GM19452 (cell line): ENCODE measurements at regions not wholly inside any gene's neighbourhood (a gene's known extent, or its start where the extent isn't known, plus 50 kb on each side); places are given as distances from the start of the nearest gene placed in this dataset.

Experiments
- ATAC-seq: cut with Tn5 transposase; IDR thresholded peaks from one replicate; pipeline ENCODE4 v1.9.1; 2021; ENCODE audit not compliant: unreplicated experiment

DNA sequence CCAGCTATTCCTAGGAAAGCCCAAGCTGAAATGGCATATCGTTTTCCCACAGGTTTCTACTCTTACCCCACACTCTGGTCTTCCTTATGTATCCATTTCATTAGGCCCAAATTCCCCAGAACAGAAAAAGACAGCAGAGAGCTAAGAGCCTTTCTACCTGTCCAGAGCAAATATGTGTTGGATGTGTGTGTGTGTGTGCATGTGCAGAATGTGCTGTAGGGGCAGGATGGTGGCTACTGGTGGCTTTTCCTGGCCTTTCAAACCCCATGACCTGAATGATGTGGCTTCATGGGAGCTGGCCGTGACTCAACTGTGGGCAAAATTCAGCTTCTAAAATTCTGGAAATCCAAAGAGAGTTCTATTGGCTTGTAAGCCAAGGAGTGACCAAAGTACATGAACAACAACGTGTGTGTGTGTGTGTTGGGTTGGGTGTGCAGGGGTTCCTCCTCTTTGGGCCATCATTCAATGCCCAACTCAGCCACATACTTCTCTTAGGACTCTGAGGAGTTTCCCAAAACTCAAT lies 421.4 kb upstream of the CADM1 start:
- no peak for ATAC-seq

DNA sequence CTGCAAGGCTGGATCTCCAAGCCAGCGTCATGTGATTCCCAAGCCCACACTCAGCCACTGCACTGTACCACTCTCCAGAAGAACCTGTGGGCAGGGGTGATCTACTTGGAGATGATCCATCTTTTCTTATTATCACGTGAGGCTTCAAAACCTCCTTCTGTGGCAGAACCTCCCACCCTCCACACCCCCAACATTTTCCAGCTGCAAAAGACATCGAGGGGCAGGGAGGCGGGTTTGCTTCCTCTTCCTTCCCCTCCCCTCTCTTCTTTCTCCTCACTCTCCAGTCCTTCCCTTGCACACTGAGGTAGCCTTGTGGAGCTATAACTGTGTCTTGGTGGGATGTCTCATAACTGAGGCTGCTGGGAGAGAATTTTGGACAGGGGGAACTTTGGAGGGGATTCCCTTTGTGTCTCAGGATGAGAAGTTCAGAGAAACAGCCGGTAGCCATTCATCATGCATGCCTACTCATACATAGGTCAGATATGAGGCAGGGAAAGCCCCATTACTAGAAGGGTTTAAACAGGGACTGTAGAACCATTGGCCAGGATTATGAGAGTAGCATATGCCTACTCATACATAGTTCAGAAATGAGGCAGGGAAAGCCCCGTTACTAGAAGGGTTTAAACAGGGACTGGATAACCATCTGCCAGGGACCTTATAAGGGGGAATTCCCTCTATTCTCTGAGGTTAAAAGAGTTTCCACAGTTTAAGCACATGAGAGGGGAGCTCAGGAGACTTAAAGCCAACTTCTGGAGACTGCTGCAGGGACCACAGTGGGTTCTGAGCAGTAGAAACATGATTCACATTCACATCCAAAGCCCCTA lies 420.7 kb upstream of the CADM1 start:
- peak; percentile 70 for ATAC-seq

DNA sequence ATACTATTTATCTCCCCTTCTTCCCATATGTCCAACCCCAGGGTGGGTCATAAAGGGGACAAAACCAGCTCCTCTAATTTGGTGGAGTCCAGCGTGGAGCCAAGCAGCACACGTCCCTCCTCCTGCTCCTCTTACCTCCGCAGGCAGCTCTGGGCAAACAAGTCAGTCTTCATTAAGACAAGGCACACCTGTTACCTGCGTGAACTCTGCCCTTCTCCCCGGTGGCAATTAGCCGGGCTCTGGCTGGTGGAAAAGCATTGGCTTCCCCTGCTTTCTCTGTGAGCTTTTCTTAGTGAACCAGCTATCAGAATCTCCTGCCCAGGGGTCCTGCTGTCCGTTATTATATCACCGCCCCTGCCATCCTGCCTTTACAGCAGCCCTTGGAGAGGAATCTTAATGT lies 418.7 kb upstream of the CADM1 start:
- ATAC-seq: no peak

GRCh38 chr11:115921986-115922385 lies 417.8 kb upstream of the CADM1 start:
- ATAC-seq: no peak

DNA sequence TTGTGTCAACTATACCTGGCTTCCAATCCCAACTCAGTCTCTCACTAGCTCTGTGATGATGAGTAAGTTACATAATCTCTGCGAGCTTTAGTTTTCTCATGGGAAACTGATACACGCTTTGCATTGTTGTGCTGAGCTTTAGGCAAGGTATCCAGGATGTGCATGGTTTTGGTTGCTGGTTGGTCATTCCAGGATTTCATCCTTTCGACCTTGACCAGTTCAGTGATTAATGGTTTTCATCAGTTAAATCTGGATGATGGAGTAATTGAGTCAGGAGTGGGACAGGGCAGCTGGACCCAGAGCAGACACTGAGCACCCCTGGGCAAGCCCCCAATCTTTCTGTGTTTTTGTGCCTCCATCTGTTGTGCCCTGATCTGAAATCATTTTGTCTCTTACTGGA lies 417.3 kb upstream of the CADM1 start:
- no peak for ATAC-seq

DNA sequence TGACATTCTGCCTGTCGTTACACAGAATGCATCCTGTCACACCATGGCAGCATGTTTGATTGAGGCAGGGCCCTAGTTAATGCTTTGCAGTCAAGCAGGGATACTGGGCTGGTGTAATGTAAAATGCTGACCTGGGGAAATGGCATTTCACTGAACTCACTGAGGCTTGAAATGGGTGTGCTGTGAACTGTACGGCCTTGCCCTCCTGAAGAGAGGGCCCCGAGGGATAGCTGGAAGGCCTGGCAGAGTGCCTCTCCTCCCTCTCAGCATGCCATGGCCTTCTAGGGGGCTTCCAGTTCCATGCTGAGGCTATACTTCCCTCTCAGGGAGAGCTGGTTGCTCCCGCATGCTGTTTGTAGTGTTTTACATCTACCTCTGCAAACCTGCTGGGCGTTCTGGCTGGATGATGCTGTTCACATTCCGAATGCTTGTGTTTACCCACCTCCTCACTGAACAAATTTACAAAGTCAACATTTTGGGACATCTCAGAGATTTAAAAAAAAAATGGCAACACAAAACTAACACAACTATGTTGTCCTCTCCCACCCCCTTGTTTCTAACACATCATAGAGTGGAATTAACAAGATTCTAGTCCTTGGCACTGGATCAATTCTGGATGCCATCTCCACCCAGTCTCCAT lies 416.7 kb upstream of the CADM1 start:
- ATAC-seq: no peak

GRCh38 chr11:115920092-115920461 lies 415.9 kb upstream of the CADM1 start:
- ATAC-seq: peak; percentile 2

GRCh38 chr11:115919341-115920091 lies 415.3 kb upstream of the CADM1 start:
- peak; percentile 63 for ATAC-seq

GRCh38 chr11:115918576-115918975 lies 414.4 kb upstream of the CADM1 start:
- no peak for ATAC-seq

DNA sequence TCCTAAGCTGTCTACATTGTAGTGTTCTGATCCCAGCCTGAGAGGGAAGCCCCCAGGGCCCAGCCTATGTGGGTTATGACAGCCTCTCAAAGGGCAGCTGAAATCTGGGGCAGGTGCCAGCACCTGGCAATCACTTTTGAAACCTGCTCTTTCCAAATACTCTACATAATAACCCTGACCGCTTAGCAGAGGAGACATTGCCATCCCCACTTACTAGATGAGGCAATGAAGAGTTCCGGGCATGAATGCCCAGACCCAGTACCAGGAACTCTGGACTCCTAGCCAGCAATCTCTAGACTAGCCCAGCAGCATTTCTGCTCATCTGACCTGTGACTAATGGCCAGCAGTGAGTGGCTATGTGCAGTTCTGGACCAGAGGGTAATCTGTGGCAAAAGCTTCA lies 412.4 kb upstream of the CADM1 start:
- no peak for ATAC-seq

- ATAC-seq: peak; percentile 80
Measured at GRCh38 chr11:115912484-115912945, 408.3 kb upstream of the CADM1 start.

GRCh38 chr11:115911613-115912346 lies 407.6 kb upstream of the CADM1 start:
- no peak for ATAC-seq

GRCh38 chr11:115910379-115910778 lies 406.2 kb upstream of the CADM1 start:
- ATAC-seq: no peak

DNA sequence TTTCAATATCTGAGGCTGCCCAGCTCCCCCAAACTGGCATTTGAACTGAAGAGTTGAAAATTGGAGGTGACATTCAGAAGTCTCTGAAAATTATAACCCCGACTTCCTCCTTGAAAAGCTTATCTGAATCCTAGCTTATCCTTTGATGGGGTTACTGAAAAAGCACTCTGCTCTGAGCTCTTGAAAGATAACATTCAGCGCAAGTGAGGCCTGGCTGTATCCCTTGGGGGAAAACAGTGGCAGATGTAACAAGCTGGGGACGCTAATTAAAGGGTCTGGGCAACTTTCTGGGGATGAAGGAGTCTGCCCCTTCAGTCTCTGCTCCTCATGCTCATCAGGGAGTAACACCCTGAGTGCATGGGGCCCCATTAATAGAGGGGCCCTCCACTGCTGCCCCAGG lies 402.0 kb upstream of the CADM1 start:
- ATAC-seq: no peak

GRCh38 chr11:115905341-115906000 lies 401.3 kb upstream of the CADM1 start:
- ATAC-seq: no peak

DNA sequence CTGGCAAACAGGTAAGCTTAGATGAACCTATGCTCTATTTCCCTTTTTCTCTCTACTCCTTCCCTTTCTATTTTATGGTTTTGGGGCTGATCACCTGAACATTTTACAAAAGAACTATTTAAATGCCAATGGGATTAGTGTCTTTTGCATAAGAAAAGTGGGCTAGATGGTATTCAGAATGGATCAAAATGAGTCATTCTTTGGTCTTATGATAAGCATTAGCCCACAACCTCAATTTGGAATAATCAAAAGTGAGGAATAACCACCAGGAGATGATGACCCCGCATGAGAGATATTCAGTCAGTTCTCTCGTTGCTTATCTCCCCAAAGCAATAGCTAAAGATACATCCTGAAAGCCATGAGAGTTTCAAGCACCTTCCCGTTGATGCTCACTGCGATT lies 399.0 kb upstream of the CADM1 start:
- ATAC-seq: no peak

DNA sequence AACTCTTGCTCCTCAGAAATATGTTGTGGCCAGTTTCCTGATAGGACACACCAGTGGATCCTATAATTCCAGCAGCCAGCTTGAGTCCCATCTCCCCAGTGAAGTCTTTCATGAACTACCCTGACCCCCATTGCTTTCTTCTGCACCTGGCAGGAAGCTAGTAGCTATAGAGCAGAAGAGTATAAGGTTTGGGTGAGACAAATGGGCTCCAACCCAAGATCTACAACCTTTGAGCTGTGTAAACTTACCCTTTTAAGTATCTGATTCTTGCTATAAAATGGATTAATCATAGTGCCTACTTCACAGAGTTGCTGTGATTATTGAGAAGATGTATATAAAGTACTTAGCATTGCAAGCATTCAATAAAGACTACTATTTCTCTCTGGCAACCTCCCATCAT lies 396.9 kb upstream of the CADM1 start:
- ATAC-seq: no peak

DNA sequence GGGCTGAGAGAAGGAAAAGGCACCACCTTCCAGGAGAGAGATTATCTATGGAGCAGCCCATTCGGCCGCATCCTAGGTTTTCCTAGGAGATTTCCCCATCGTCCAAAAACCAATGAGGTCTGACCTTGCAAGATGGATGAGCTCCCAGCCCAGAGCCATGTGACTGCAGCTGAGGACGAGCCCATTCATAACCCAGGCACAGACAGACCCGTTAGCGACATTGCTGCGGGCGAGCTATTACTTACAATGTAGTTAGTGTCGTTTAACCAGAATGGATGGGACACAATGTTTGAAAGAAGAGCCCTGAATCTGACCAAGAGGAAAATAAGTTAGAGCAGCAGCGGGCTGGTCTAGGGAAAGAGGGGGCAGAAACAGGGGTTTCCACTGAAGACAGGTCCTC lies 395.9 kb upstream of the CADM1 start:
- ATAC-seq: no peak

DNA sequence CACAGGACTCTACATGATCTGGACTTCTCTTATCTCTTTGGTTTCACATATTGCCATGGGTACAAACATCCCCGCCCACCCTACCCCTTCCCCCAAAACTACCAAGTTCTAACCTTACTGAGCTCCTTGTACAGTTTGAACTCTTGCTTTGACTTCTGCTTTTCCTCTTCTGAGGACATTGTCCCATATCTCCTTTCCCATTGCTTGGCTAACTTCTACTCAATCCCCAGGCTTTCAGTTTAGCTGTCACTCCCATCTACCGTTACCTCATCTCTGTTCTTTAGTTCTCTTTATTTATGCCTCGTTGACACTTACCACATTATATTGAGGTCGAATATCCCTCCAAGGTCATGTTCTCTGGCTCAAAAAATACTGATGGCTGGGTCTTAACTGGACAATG lies 393.5 kb upstream of the CADM1 start:
- no peak for ATAC-seq

- no peak for ATAC-seq
Measured at GRCh38 chr11:115896084-115896483, 391.9 kb upstream of the CADM1 start.
